Bronchial epithelial cell (primary cell): ENCODE measurements at regions not wholly inside any gene's neighbourhood (a gene's known extent, or its start where the extent isn't known, plus 50 kb on each side); places are given as distances from the start of the nearest gene placed in this dataset.

Experiments used
- DNase-seq: peaks from one replicate; pipeline ENCODE4 v3.0.0-alpha.2; 2010; ENCODE audit warnings: low read depth
- FAIRE-seq: peaks from 2 replicates; lab custom pipeline; 2011; peaks lifted over from hg19 to GRCh38; lab: Jason Lieb, UNC
- H3K27me3 ChIP-seq: 2 replicates; pipeline ENCODE4 v1.5.1; 2011; ENCODE audit warnings: low read length; ENCODE audit not compliant: control insufficient read depth, insufficient read depth
- H3K36me3 ChIP-seq: 2 replicates; pipeline ENCODE4 v1.5.1; 2011; ENCODE audit warnings: low read length; ENCODE audit not compliant: control insufficient read depth, insufficient read depth
- H3K4me3 ChIP-seq: 2 replicates; pipeline ENCODE4 v1.5.1; 2011; ENCODE audit warnings: mild to moderate bottlenecking, low read depth, low read length, control low read depth
- CTCF ChIP-seq: IDR thresholded peaks from 2 replicates; pipeline ENCODE4 v1.5.1; 2011; ENCODE audit warnings: mild to moderate bottlenecking, moderate library complexity, low read length, control low read depth, inconsistent platforms; ENCODE audit not compliant: insufficient read depth, severe bottlenecking

GRCh38 chr1:54463259-54464030 lies 57.3 kb upstream of the SSBP3 start:
- FAIRE-seq (no peak), DNase-seq (no peak)
- Histone ChIP-seq H3K4me3 (no peak overlapping the region), H3K27me3 (no peaks in the 10 kb centered on the region), H3K36me3 (no peaks in the 10 kb centered on the region)
- no peak for TF ChIP-seq CTCF

- DNase-seq (no peak), FAIRE-seq (peak; percentile 81)
- TF ChIP-seq CTCF = no peak
These were observed 56.5 kb upstream of the SSBP3 start for GRCh38 chr1:54462597-54463258.

GRCh38 chr1:54461731-54462596 lies 55.8 kb upstream of the SSBP3 start:
- DNase-seq = no peak
- H3K27me3 ChIP-seq = no peaks in the 10 kb centered on the region
- no peak for TF ChIP-seq CTCF
- no peaks in the 10 kb centered on the region for H3K36me3 ChIP-seq
- FAIRE-seq = no peak
- H3K4me3 ChIP-seq = no peak overlapping the region

More at GRCh38 chr1:54462597-54463258, 56.5 kb upstream of the SSBP3 start:
- Histone ChIP-seq H3K36me3 (no peaks in the 10 kb centered on the region), H3K27me3 (no peaks in the 10 kb centered on the region), H3K4me3 (no peak overlapping the region)

- no peak for TF ChIP-seq CTCF
- Histone ChIP-seq H3K27me3 (no peaks in the 10 kb centered on the region), H3K36me3 (no peaks in the 10 kb centered on the region), H3K4me3 (no peak overlapping the region)
- DNase-seq (no peak), FAIRE-seq (no peak)
These were observed 54.7 kb upstream of the SSBP3 start for GRCh38 chr1:54460861-54461387.

- no peak for TF ChIP-seq CTCF
- no peaks in the 10 kb centered on the region for H3K36me3 ChIP-seq
- H3K27me3 ChIP-seq = no peaks in the 10 kb centered on the region
- DNase-seq = no peak
- H3K4me3 ChIP-seq = no peak overlapping the region
- FAIRE-seq = no peak
These were observed 54.2 kb upstream of the SSBP3 start for GRCh38 chr1:54460351-54460750.
